Activated CD4-positive, CD25-positive, alpha-beta regulatory T cell treated with anti-CD3 and anti-CD28 coated beads, Interleukin-2, amount 50 U/mL, for 16 hours (primary cell): ENCODE measurements at regions not wholly inside any gene's neighbourhood (a gene's known extent, or its start where the extent isn't known, plus 50 kb on each side); places are given as distances from the start of the nearest gene placed in this dataset.

Experiments used
- DNase-seq: peaks from one replicate; pipeline ENCODE4 v3.0.0-alpha.2; 2020; ENCODE audit warnings: low read depth, low spot score

DNA sequence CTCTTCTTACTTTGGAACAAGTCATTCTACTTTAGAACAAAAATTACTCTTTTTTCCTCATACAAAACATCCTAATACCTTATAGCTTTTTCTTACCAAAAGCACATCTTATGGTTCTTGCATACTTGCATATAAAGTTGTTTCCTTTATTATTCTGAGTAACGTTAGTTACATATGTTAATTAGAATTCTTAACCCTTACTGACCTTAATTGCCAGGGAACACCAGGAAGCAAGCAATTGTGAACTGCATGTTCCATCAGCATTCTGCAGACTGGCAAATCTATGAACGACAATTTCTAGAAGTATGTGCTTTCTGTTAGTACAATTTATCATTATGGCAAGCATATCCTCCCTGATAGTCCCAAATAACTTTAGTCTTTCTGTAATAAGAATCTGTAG lies 831.0 kb downstream of the C6orf118 start:
- DNase-seq: no peak

DNA sequence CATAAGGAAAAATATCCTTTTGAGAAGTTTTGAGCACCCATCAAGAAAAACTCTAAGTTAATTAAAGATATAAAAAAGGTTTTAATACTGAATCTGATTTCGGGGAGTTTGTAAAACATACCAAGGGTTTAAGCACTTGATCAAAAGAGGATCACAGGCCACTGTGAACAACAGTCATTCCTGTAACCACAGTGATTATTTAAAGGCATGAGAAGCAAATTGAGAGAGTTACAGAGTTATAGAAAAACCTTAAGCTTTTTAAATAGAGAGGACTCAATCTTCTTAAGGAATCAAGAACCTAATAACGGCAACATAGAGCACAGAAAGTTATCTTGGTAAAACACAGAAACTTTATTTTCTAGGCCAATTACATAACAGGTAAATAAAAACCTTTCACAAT lies 831.6 kb downstream of the C6orf118 start:
- no peak for DNase-seq

DNA sequence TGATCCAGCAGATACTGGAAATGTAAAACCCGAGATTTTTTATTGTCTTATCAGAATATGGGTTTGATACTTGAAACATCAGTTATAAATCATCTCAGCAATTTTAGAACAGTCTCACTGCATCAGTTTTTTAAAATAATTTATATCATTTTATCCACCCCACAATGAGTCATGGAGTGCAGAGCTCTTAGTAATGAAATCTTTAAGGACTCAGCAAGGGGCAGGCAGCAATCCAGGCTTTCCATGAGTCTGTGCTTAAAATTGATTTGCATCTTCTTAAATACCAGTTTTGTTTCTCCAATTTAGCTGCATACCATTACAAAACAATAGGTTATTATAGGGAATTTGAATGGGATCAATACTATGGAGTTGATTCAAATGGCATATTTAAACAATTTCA lies 832.3 kb downstream of the C6orf118 start:
- no peak for DNase-seq

DNA sequence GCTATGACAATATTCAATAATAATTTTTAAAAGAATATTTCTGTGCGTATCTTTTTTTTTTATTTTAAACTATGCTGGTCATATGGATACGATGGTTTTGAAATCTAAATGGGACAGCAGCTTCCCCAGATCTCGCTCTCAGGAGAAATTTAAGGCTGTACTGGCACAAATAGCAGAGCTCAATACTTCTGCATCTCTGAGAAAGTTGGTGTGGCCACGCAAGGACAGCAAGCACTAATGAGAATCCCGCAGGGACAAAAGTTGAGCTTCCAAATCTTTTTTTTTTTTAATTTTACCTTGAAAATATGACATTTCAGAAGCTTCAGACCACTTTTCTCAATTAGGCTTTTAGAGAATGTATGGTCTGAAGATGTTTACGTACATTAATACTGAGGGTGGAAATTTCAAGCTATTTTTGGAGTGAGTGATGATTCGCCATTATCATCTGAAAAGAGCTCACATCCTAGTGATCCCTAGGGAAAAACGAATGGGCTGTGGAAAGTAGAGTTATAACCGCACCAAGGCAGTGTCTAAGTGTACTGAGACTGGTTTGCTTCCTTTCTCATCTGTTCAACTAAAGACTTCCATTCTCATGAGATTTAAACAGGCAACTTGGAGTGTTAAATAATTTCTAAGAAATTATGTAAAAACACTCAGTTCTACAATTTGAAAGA lies 840.0 kb downstream of the C6orf118 start:
- no peak for DNase-seq

DNA sequence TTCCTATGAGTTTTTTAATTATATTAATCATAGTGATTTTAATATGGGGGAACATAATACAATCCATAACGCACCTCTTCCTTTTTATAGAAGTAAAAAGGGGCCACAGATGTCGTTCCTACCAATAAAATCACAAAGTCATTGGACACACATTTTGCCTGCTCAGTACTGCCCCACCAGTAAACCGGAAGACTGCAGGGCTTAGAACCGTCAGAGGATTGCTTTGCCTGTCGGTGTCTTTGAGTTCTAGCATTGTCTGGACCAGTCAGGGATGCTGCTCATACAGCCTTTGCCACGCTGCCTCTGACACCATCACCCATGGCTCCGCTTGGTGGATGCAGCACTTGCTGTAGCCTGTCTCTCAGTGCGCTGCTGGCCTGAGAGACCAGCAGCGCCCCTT lies 853.6 kb downstream of the C6orf118 start:
- no peak for DNase-seq

- no peak for DNase-seq
These were observed 855.6 kb downstream of the C6orf118 start for GRCh38 chr6:164453835-164454234.

- no peak for DNase-seq
These were observed 866.8 kb downstream of the C6orf118 start for GRCh38 chr6:164442572-164442971.

DNA sequence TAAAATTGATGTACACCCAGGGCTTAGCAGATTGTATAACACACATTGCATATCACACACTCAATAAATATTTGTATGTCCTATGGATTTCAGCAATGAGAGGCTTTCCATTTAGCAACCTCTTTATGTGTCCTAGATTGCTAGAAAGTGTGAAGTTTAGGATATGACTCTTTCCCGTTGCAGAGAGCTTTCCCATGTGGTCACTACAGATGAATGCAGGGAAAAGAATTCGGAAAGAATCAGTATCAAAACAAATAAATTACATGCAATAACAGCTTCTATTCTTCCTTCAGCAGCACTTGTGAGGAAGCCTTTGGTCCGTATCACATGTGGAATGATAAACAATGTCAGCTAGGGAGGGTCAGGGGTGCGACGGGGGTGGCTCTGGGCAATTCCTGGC lies 870.1 kb downstream of the C6orf118 start:
- no peak for DNase-seq

- no peak for DNase-seq
These were observed 872.4 kb downstream of the C6orf118 start for GRCh38 chr6:164436976-164437375.

DNA sequence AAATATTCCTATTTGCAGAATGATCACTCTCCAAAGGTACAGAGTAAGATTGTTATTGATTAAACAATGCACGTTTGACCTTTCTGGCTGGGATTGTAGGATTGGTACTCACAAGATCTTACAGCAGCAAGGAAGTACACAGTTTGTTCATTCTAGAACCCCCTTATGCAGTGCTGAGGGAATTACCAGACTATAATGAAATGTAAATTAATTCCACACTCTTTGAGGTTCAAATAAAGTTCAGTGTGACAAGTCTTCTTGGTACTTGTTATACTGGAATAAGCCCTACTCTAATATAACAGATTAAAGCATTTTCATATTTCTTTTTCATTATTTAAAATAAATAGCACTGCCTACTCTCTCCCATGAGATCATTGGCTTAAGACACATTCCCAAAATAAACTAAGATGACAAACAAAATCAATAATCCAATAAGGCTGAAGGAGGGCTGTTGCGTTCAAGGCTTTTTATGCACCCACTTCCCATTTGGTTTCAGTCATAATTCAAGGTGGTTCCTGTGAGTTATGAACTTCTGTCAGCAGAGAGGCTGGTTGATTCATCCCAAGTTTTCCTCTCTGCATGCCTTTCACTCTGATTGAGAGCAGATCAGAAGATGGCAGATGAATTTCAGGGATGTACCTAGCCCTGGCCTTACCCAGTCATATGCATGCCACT lies 881.5 kb downstream of the C6orf118 start:
- no peak for DNase-seq

DNA sequence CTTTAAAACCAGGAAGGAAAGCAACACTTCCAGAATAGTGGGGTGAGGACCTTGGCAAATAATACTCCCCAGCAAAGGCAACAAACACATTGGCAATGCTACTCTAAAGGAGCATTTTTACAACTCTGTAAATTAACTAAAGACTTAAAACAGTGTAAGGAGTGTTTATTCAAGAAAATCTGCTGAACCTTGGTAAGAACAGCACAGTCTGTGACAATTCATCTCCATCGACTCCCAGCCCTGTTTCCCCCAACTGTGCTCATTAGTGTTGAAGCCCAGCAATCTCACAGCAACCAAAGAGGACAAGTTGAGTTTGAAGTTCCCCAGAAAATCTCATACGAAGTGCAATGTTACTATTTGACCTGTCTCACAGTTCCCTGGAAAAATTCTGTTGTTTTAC lies 884.9 kb downstream of the C6orf118 start:
- DNase-seq: no peak

DNA sequence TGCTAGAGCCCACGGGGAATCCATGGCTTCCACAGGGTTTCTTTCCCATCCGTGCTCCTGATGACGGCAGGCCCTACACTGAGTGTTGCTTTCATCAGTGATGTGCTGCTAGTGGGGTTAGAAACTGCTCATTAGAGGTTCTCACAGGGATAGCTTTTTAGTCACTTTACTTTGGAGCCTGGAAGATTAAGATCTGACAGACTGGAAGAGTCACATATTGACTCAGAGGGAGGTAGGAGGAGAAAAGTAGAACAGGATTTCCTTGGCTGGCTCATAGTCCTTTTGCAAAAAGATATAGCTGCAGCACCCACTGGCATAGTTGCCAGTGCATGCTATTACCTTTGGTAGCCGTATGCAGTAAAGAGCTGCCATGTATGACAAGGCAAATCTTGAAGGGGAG lies 890.3 kb downstream of the C6orf118 start:
- no peak for DNase-seq

DNA sequence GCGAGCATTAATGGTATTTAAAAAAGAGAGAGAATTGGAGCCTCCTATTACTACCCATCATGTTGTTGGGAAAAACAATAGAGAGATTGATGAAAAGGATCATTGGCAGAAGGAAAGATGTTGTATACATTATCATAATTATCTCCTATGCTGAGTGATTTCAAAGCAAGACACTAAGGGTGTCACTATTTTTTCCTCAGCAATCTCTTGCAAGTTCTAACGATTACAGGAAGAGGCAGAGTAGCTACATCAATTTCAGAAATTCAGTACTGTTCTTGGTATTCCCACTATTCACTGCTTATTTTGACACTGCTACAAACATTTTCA lies 891.2 kb downstream of the C6orf118 start:
- no peak for DNase-seq

DNA sequence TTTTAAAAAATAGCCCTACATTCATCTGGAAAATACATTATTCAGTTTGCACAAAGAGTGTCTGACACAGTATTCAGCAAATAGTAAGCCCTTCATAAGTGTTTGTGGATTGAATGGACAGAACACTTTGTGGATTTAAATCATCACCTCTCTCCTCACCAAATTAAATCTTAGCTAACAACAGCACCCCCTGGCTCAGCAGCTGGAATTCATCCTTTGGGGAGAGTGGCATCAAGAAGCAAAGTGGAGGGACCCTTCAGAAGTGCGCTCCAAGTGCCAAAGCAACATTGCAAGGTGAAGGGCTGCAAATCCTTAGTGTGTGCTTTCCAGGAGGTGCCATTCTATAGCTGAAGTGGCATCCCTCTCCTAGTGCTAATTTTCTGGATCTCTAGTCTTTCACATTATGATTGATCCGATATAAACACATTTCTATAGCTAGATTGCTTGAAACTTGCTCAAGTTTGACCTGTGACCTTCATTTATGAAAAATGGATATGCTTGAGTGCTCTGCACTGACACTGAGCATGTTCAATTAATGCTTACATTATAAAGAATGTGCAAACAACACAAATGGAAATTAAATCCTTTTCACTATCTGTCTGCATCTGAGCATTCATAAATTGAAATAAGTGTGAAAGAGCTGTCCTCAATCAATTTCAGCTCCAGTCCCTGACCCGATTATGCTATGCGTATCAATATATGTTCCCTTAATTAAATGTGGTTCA lies 891.7 kb downstream of the C6orf118 start:
- DNase-seq: no peak

GRCh38 chr6:164415832-164416563 lies 893.4 kb downstream of the C6orf118 start:
- no peak for DNase-seq

DNA sequence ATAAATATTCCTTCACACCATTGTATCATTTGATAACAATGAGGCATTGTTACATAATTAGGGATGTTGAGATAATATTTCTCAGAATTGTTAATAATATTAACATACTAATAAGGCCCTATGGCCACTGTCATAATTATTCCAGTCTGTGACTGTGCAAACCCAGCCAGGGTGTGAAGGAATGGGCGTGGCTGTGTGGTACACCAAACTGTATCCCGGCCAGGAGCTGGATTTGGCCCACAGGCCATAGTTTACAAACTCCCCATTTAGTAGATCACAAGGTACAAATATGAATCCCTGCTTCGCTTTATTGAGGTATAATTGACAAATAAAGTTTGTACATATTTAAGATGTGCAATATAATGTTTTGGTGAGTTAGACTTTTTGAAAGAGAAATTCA lies 894.7 kb downstream of the C6orf118 start:
- no peak for DNase-seq

DNA sequence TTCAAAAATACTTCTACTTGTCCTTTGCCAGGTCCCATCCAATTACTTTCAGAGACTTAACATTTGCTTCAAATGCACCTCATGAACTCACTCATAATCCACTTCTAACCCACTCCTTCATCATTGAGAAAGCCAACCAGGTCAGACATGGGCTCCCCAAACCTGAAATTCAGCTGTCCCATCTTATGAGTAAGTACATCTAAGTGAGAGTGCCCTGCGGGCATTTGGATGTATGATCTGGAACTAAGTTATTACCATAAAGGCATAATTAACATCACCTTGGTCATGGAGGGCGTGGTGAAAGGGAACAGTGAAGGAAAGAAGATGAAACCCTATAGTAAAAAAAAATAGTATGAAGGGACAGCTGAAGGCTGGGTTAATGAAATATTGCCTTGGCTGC lies 896.8 kb downstream of the C6orf118 start:
- no peak for DNase-seq

GRCh38 chr6:164410017-164410416 lies 899.4 kb downstream of the C6orf118 start:
- DNase-seq: no peak

DNA sequence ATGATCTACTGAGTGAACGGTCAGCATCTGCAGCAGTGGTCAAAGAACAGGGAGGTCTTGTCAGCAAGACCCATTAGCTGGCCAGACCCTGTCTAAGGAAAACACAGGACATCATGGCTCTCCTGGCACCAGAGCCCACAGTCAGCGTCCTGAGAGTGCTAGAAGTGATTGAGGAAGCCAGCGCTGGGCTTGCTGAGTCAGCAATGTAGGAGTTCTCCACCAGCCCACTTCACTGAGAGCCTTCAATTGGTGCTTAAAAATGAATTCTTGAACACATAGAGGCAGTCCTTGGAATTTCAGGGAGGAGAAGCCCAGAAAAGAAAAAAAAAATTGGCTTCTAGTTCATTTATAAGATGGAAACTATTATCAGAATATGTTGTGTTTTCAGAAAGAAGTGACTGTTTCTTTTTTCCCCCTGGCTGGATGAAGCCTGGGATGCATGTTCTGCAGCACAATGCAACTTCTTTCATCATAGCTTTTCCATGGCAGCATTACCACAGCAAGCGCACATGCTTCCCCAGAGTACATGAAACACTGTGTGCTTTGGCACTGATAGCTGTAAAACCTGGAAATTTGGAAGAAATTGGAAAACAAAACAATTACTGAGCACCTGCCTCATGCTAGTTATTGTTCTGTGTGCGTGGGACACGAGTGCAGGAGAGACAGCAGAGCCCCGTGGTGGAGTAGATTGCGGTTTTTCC lies 899.9 kb downstream of the C6orf118 start:
- DNase-seq: no peak

DNA sequence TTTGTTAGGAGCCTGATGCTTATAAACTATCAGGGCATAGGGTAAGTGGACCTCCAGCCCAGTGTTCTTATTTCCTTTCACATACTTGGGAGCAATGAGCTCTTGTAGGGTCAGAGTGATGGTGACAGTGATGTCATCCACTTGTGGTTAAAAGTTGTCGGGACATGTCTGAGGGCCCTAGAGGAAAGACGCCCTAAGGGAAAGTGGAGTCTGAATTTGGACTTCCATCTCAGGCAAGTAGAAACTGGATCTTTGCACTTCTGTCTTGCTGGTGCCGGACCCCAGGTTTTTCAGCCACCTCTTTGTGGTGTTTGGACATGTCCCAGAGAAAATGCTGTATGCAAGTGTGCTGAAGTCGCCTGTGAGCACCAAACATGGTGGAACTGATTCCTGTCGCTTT lies 900.5 kb downstream of the C6orf118 start:
- no peak for DNase-seq

DNA sequence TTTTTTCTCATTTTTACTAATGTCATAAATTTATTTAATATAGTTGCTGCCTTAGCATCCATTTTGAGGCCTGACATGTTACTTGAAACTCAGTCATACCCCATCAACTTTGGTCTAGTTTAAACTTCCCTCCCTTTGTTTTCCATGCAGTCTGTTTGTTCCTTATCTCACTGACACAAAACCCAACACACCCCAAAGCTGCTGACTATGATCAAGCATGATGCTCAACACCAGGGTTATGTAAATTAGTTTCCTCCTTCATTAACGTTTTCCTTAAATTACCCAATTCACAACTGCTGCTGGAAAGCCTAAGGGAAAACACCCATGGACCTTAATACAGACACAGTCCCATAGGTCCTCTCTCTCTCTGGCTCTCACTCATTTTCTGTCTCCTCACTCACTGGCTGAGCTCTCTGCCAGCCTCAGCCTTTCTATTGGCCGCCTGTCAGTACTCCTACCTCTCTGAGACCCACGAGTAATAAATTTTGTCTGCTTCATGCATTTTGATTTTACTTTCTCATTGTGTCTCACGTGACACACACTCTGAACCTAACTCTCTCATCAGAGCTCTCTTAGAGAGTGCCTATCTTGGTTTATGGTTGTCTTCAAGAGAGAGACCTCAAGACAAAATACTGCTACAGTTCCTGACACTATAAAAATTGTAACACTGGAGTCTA lies 904.5 kb downstream of the C6orf118 start:
- DNase-seq: no peak
